ENCODE measurements at regions not wholly inside any gene's neighbourhood (a gene's known extent, or its start where the extent isn't known, plus 50 kb on each side); places are given as distances from the start of the nearest gene placed in this dataset.
A peak's percentile ranks its signal among the peaks of the same experiment; 100 is the strongest.

DNA sequence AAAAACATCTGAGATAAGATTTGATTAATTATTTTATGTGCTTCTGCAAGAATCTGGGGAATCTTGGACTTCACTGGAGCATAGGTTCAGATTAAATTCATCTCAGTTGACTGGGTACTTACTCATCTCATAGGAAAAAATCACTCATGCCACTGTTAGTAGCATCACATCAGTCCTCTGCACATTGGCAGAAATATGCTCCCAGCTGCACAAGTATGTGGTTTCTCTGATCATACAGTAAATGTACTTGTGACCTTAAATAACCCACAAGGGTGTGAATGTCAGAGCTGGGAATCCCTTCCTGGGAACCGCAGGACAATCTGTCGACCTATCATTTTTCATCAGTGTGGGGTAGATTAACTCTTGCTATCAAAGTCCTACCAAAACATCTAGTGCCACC lies 203.7 kb upstream of the SLC24A2 start:
- DNase-seq, result no peak

DNA sequence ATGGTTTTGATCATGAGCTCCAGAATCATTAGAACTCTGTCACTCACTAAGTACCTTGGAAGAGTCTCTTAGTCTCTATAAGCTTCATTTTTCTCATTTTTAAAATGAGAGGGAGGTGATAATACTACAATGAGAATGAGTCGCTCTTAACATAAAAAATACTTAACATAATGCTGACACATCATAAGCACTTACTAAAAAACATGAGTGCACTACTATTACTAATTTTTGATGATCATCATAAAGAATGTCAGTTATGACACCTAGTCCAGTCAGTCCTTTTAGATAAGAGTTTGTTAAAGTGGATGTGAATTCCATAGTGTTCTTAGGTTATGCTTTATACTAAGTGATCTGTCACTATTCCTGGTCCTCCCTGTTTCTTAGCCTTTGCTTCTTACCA lies 200.4 kb upstream of the SLC24A2 start:
- no peak for DNase-seq

DNA sequence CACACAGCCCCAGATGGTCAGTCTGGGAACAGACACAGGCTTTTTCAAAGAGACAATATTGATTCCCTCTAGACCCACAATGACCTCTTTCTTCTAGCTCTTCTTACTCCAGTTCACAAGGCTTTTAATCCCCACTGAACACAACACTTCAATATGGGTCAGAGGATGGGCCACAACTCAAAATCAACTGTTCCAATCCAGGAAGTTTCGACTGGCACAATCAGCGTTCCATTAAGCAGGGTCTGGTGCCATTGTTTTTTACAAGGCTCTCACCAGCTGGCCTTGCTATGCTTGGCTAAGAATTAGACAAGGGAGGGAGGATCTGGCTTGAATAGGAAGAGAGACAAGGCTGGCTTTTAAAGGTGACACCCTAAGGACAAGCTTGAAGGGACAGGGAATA lies 199.4 kb upstream of the SLC24A2 start:
- DNase-seq, result no peak

- DNase-seq, result no peak
Observed at GRCh38 chr9:19985081-19985480, 196.2 kb upstream of the SLC24A2 start.

DNA sequence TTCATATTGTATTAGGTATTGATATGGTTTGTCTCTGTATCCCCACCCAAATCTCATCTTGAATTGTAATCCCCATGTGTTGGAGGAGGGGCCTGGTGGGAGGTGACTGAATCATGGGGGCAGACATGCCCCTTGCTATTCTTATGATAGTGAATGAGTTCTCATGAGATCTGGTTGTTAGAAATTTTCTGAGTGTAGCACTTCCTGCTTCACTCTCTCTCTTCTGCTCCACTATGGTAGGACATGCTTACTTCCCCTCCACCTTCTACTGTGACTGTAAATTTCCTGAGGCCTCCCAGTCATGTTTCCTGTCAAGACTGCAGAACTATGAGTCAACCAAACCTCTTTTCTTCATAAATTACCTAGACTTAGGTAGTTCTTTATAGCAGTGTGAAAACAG lies 187.4 kb upstream of the SLC24A2 start:
- DNase-seq, result peak in 1 of 2 donors; percentile 22

- DNase-seq, result no peak
Observed at GRCh38 chr9:19975499-19975898, 186.7 kb upstream of the SLC24A2 start.

GRCh38 chr9:19969721-19970120 lies 180.9 kb upstream of the SLC24A2 start:
- DNase-seq, result no peak

- DNase-seq, result no peak
Observed at GRCh38 chr9:19967888-19968459, 179.1 kb upstream of the SLC24A2 start.

GRCh38 chr9:19967216-19967887 lies 178.5 kb upstream of the SLC24A2 start:
- peak in 1 of 2 donors; percentile 7 for DNase-seq

DNA sequence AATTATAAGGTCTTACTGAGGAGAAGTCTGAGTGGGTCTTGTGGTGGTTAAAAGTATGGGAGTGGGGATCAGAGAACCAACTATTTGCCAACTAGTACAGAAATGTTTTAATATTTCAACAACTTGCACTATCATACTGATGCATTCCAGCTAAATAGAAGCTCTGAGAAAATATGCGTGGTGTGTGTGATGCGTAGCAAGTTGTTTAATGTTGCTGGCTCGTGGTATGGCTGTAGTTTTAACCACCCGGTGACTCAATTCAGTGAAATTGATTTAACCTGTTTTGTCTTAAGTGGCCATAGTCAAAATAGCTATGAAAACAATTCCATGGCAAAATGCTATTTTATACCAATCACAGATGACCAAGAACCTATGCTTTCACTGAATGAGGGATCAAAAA lies 176.5 kb upstream of the SLC24A2 start:
- no peak for DNase-seq

- DNase-seq, result no peak
Observed at GRCh38 chr9:19947996-19948395, 159.2 kb upstream of the SLC24A2 start.

DNA sequence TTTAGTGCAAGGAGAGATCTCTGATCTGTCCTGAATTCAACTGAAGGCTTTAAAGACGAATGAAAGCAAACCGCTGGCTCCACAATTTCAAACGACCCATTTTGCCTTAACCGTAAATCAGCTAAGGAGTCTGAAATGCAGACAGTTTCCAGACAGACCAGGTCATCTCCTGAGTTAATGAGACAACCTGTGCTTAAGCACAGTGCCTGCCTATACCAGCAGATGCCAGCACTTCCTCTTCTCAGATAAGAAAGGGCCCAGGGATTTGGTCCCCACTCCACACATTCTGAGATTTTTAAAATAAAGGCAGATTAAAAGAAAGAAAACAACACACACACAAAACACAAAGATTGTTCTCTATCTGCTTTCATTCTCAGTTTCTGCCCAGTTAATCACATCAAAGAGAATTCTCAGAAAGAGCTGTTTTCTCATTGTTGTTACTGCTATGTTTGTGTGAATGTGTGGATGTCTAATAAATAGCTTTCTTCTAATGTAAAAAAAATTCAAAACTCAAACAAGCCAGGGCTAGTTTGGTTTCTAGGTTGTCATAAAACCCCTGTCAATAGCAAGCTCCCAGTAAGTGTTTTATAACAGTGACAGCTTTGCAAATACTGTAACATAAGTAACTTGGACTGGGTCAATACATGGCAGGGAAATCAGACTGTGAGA lies 157.7 kb upstream of the SLC24A2 start:
- peak in 1 of 2 donors; percentile 18 for DNase-seq

DNA sequence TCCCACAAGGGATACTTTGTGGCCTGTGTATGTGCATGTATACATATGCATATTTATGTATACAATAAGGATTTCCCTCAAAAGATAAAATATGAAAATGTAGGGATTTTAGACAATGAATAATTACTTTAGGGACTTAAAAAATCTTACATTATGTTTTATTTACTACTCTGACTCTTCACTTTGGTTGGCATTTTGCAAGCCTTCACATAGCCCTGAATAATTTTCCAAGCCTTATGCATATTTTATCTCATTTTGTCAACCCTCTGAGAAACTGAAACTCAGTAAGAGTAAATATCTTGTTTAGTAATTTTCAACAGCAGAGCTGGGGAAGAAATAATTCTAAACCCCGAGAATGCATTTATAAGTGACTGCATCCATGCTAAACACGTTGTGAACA lies 153.0 kb upstream of the SLC24A2 start:
- no peak for DNase-seq

- DNase-seq, result no peak
Observed at GRCh38 chr9:19940811-19941535, 152.1 kb upstream of the SLC24A2 start.

GRCh38 chr9:19939734-19940278 lies 151.0 kb upstream of the SLC24A2 start:
- no peak for DNase-seq

GRCh38 chr9:19938990-19939733 lies 150.3 kb upstream of the SLC24A2 start:
- no peak for DNase-seq

- DNase-seq, result no peak
Observed at GRCh38 chr9:19937121-19937520, 148.3 kb upstream of the SLC24A2 start.

GRCh38 chr9:19936598-19936997 lies 147.8 kb upstream of the SLC24A2 start:
- no peak for DNase-seq

DNA sequence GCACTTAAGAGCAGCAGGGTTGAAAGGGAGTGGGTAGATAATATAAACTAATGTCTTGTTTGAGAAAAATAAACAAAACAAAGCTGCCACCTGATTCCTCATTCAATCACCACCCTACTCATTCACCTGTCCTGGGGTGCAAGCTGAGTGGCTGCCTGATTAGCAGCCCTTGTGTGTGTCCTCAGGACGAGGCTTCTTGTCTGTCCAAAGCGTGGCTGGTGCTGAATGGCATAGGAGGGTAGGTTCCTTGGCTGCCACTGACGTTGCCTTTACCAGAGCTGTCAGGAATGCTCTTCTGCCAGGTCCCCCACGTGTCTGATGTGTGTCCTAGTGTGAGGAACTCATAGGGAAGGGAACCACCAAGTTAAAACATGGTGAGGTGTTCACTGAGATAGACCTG lies 146.6 kb upstream of the SLC24A2 start:
- no peak for DNase-seq

GRCh38 chr9:19934301-19934871 lies 145.5 kb upstream of the SLC24A2 start:
- no peak for DNase-seq

- DNase-seq, result no peak
Observed at GRCh38 chr9:19931098-19931890, 142.5 kb upstream of the SLC24A2 start.

All from CD4-positive, alpha-beta T cell treated with Interferon alpha-2 for 1 hour (primary cell).